ENCODE measurements at regions not wholly inside any gene's neighbourhood (a gene's known extent, or its start where the extent isn't known, plus 50 kb on each side); places are given as distances from the start of the nearest gene placed in this dataset.
"Not testable (repeated sequence)": the region's sequence is repeated elsewhere in the genome, so short reads cannot be mapped to it uniquely, and the experiment has no call there.

DNA sequence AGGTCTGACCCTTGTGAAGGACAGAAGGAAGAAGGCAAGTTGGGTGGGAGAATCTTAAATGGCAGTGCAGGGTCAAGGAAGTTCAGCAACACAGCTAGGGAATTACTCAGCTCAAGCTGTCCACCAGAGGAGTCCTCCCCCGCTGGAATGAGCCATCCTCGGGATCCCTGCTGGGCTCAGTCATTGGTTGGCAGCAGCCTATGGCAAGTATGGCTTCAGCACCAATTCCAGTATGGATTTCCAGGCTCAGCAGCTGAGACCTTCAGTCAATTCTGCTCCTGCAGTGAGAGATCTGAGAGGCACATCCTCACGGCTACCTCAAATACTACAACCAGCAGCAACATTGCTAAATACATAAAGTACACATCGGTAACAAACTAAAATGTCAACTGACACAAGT, 280.6 kb upstream of the PIK3R1 start:
- no peak for DNase-seq (ENCODE audit: low spot score)
- TF ChIP-seq, protein P1, sequence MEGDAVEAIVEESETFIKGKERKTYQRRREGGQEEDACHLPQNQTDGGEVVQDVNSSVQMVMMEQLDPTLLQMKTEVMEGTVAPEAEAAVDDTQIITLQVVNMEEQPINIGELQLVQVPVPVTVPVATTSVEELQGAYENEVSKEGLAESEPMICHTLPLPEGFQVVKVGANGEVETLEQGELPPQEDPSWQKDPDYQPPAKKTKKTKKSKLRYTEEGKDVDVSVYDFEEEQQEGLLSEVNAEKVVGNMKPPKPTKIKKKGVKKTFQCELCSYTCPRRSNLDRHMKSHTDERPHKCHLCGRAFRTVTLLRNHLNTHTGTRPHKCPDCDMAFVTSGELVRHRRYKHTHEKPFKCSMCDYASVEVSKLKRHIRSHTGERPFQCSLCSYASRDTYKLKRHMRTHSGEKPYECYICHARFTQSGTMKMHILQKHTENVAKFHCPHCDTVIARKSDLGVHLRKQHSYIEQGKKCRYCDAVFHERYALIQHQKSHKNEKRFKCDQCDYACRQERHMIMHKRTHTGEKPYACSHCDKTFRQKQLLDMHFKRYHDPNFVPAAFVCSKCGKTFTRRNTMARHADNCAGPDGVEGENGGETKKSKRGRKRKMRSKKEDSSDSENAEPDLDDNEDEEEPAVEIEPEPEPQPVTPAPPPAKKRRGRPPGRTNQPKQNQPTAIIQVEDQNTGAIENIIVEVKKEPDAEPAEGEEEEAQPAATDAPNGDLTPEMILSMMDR (IDR thresholded peaks at IDR 0.05), result no peak
- no peak for TF ChIP-seq EZH2 (IDR thresholded peaks at IDR 0.05)
- no peak for TF ChIP-seq EZH2phosphoT487 (IDR thresholded peaks at IDR 0.05)
- no peaks in the 10 kb centered on the region for H3K9me3 Mint-ChIP-seq
- H3K36me3 Mint-ChIP-seq, result no peaks in the 10 kb centered on the region
- H3K4me3 Mint-ChIP-seq, result no peak overlapping the region
- H3K27ac ChIP-seq, result no peak overlapping the region
- H3K9me3 ChIP-seq (ENCODE audit: low read depth), result no peaks in the 10 kb centered on the region
- H3K4me3 ChIP-seq, result no peak overlapping the region
- no peaks in the 10 kb centered on the region for H3F3A ChIP-seq (ENCODE audit: low read depth)
- no peak overlapping the region for H3K4me2 ChIP-seq
- H3K9ac ChIP-seq, result no peak overlapping the region
- H3K27me3 Mint-ChIP-seq (ENCODE audit: insufficient read depth, low read depth), result no peaks in the 10 kb centered on the region
- no peaks in the 10 kb centered on the region for H4K20me1 ChIP-seq (ENCODE audit: low read depth)
- H2AFZ ChIP-seq (replicated peaks), result no peak overlapping the region
- H3K4me1 Mint-ChIP-seq, result peaks cover 5% of the 10 kb centered on the region
- no peak overlapping the region for H3K27ac Mint-ChIP-seq
- no peaks in the 10 kb centered on the region for H3K27me3 ChIP-seq
- no peaks in the 10 kb centered on the region for H3K79me2 ChIP-seq (ENCODE audit: low read depth)
- no peaks in the 10 kb centered on the region for H3K36me3 ChIP-seq
- no peaks in the 10 kb centered on the region for H3K4me1 ChIP-seq

DNA sequence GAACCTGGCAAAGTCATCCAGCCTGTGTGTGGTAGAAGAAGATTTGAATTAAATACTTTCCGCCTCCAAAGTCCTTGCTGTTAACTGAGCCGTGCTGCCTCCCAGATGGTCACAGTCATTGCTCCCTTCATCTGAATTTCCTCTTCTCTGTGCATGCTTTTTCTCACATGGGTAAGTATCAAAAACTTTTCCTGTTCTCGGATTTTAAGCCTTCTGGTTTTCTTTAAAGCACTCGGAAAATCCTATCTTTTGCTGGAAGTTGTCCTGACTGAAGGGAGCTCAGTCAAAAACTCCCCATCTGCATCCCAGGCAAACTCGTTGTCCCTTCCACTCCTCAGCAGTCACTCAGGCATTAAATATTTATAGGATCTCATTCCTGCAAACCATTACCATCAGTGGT, 290.0 kb upstream of the PIK3R1 start:
- H3K36me3 ChIP-seq, result no peaks in the 10 kb centered on the region
- H3K27ac ChIP-seq, result no peak overlapping the region
- TF ChIP-seq EZH2 (IDR thresholded peaks at IDR 0.05) (no peak), EZH2phosphoT487 (IDR thresholded peaks at IDR 0.05) (no peak)
- TF ChIP-seq, protein P1 (IDR thresholded peaks at IDR 0.05), result no peak
- H3K4me3 Mint-ChIP-seq, result no peak overlapping the region
- no peak overlapping the region for H3K27ac Mint-ChIP-seq
- no peaks in the 10 kb centered on the region for H3K9me3 ChIP-seq (ENCODE audit: low read depth)
- no peaks in the 10 kb centered on the region for H3K36me3 Mint-ChIP-seq
- no peak overlapping the region for H3K4me3 ChIP-seq
- no peak overlapping the region for H3K9ac ChIP-seq
- no peaks in the 10 kb centered on the region for H4K20me1 ChIP-seq (ENCODE audit: low read depth)
- no peak for DNase-seq (ENCODE audit: low spot score)
- no peaks in the 10 kb centered on the region for H3F3A ChIP-seq (ENCODE audit: low read depth)
- H3K9me3 Mint-ChIP-seq, result peaks cover 2% of the 10 kb centered on the region
- no peaks in the 10 kb centered on the region for H3K4me1 ChIP-seq
- peaks cover 14% of the 10 kb centered on the region for H3K4me1 Mint-ChIP-seq
- H2AFZ ChIP-seq (replicated peaks), result no peak overlapping the region
- no peaks in the 10 kb centered on the region for H3K27me3 ChIP-seq
- no peak overlapping the region for H3K4me2 ChIP-seq
- H3K27me3 Mint-ChIP-seq (ENCODE audit: insufficient read depth, low read depth), result no peaks in the 10 kb centered on the region
- no peaks in the 10 kb centered on the region for H3K79me2 ChIP-seq (ENCODE audit: low read depth)

DNA sequence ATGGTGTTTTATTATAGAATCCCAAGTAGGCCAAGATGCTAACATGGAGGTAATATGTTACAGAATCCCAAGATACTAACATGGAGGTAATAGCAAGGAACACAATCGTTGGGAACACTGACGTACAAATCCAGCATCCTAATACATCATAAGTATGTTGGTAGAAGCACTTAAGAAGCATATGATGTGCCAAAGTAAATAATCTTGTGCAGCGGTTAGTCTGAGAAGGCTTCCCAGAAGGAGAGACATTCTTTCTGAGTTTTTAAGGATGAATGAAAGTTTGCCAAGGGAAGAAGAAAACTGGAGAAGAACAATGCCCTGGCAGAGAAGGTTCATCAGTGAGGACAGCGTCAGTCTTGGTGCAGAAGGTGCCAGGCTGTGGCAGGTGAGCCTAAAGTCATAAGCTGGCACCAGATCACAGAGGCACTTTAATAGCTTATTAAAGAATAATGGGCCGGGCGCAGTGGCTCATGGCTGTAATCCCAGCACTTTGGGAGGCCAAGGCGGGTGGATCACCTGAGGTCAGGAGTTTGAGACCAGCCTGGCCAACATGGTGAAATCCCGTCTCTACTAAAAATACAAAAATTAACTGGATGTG, 294.5 kb upstream of the PIK3R1 start:
- H3K4me1 Mint-ChIP-seq, result peaks cover 14% of the 10 kb centered on the region

DNA sequence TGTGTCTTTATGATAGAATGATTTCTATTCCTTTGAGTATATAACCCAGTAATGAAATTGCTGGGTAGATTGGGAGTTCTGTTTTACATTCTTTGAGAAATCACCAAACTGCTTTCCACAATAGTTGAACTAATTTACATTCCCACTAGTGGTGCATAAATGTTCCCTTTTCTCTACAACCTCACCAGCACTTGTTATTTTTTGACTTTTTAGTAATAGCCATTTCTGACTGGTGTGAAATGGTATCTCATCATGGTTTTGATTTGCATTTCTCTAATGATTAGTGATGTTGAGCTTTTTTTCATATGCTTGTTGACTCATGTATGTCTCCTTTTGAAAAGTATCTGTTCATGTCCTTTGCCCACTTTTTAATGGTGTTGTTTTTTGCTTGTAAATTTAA, 296.0 kb upstream of the PIK3R1 start:
- H3K9me3 Mint-ChIP-seq; H3K27me3 Mint-ChIP-seq (ENCODE audit: insufficient read depth, low read depth); H3K36me3 ChIP-seq; H3K79me2 ChIP-seq (ENCODE audit: low read depth); H3K36me3 Mint-ChIP-seq; H2AFZ ChIP-seq (replicated peaks); H3K9ac ChIP-seq; H3K4me1 Mint-ChIP-seq; H3K4me2 ChIP-seq; H4K20me1 ChIP-seq (ENCODE audit: low read depth); H3K4me1 ChIP-seq; H3K4me3 Mint-ChIP-seq; DNase-seq (ENCODE audit: low spot score); H3K4me3 ChIP-seq; H3K27ac ChIP-seq; H3K27ac Mint-ChIP-seq; H3K27me3 ChIP-seq; H3F3A ChIP-seq (ENCODE audit: low read depth); H3K9me3 ChIP-seq (ENCODE audit: low read depth): not testable (repeated sequence)

More for the DNA sequence above, 294.5 kb upstream of the PIK3R1 start:
- H3K9ac ChIP-seq, result no peak overlapping the region
- H3K36me3 Mint-ChIP-seq, result no peaks in the 10 kb centered on the region
- no peak for DNase-seq (ENCODE audit: low spot score)
- no peaks in the 10 kb centered on the region for H3K36me3 ChIP-seq
- H3F3A ChIP-seq (ENCODE audit: low read depth), result no peaks in the 10 kb centered on the region
- TF ChIP-seq, protein P1 (IDR thresholded peaks at IDR 0.05), result no peak
- no peak for TF ChIP-seq EZH2 (IDR thresholded peaks at IDR 0.05)
- no peak for TF ChIP-seq EZH2phosphoT487 (IDR thresholded peaks at IDR 0.05)
- H3K27me3 Mint-ChIP-seq (ENCODE audit: insufficient read depth, low read depth), result no peaks in the 10 kb centered on the region
- H3K9me3 Mint-ChIP-seq, result peaks cover 9% of the 10 kb centered on the region
- no peak overlapping the region for H2AFZ ChIP-seq (replicated peaks)
- no peak overlapping the region for H3K27ac ChIP-seq
- H3K79me2 ChIP-seq (ENCODE audit: low read depth), result no peaks in the 10 kb centered on the region
- H3K4me3 Mint-ChIP-seq, result no peak overlapping the region
- no peaks in the 10 kb centered on the region for H3K4me1 ChIP-seq
- H3K4me2 ChIP-seq, result no peak overlapping the region
- no peaks in the 10 kb centered on the region for H3K9me3 ChIP-seq (ENCODE audit: low read depth)
- H4K20me1 ChIP-seq (ENCODE audit: low read depth), result no peaks in the 10 kb centered on the region
- H3K4me3 ChIP-seq, result no peak overlapping the region
- no peaks in the 10 kb centered on the region for H3K27me3 ChIP-seq
- H3K27ac Mint-ChIP-seq, result no peak overlapping the region

Data from neural progenitor cell (in vitro differentiated cells).